PC-3 (cell line): ENCODE measurements at regions not wholly inside any gene's neighbourhood (a gene's known extent, or its start where the extent isn't known, plus 50 kb on each side); places are given as distances from the start of the nearest gene placed in this dataset.

Experiments used
- ATAC-seq: fragments of 200-7000 bp; cut with Tn5 transposase; 2 replicates; pipeline ENCODE4 v1.9.1; 2020; ENCODE audit warnings: mild to moderate bottlenecking, moderate library complexity
- BruUV-seq: library from RNA; stranded (reverse); fragments of 400-500 nt; replicated peaks from 2 replicates; lab custom pipeline; 2021; lab: Mats Ljungman, UMichigan
- CTCF ChIA-PET: fragments of 300-600 bp; sonication (Branson Sonifier 250); formaldehyde crosslinking; loops from one replicate; lab custom pipeline; 2022; ENCODE audit warnings: antibody characterized with exemption; lab: Charles Lee
- POLR2A ChIA-PET: fragments of 300-600 bp; sonication (Branson Sonifier 250); formaldehyde crosslinking; loops from one replicate; lab custom pipeline; 2022; ENCODE audit warnings: antibody characterized with exemption; ENCODE audit not compliant: unreplicated experiment; lab: Charles Lee
- DNase-seq: peaks from one replicate; pipeline ENCODE4 v3.0.0-alpha.2; 2015
- H2AFZ ChIP-seq: fragments of 300-600 bp; sonication (generic); 2 replicates; pipeline ENCODE4 v1.6.0; 2016; ENCODE audit warnings: antibody characterized with exemption, low read length
- H3F3A ChIP-seq: fragments of 300-600 bp; sonication (generic); one replicate; pipeline ENCODE4 v1.6.0; 2017; ENCODE audit warnings: antibody characterized with exemption, low read length, control low read depth, mild to moderate bottlenecking; ENCODE audit not compliant: unreplicated experiment
- H3K27ac ChIP-seq: fragments of 300-600 bp; sonication (generic); 2 replicates; pipeline ENCODE4 v1.5.1; 2016; ENCODE audit warnings: mild to moderate bottlenecking, low read length
- H3K27me3 ChIP-seq: fragments of 300-600 bp; sonication (generic); 2 replicates; pipeline ENCODE4 v1.6.1; 2016; ENCODE audit warnings: low read length, mixed read lengths
- H3K36me3 ChIP-seq: fragments of 300-600 bp; sonication (generic); 2 replicates; pipeline ENCODE4 v1.6.1; 2016; ENCODE audit warnings: low read depth, mixed run types, low read length, mixed read lengths
- H3K4me1 ChIP-seq: fragments of 300-600 bp; sonication (generic); 2 replicates; pipeline ENCODE4 v1.5.1; 2016; ENCODE audit warnings: low read length; ENCODE audit not compliant: insufficient read depth
- H3K4me2 ChIP-seq: fragments of 300-600 bp; sonication (generic); 2 replicates; pipeline ENCODE4 v1.6.0; 2016; ENCODE audit warnings: low read length
- H3K4me3 ChIP-seq: fragments of 300-600 bp; sonication (generic); 2 replicates; pipeline ENCODE4 v1.5.1; 2016; ENCODE audit warnings: mild to moderate bottlenecking, low read length, mixed read lengths
- H3K79me2 ChIP-seq: fragments of 300-600 bp; sonication (generic); 2 replicates; pipeline ENCODE4 v1.6.1; 2017; ENCODE audit warnings: low read length, mixed read lengths
- H3K9ac ChIP-seq: fragments of 300-600 bp; sonication (generic); 2 replicates; pipeline ENCODE4 v1.6.0; 2016; ENCODE audit warnings: mild to moderate bottlenecking, low read length
- H3K9me2 ChIP-seq: fragments of 300-600 bp; sonication (generic); replicated peaks from 2 replicates; pipeline ENCODE4 v1.6.1; 2016; ENCODE audit warnings: mixed run types, low read length, mixed read lengths
- H3K9me3 ChIP-seq: fragments of 300-600 bp; sonication (generic); 2 replicates; pipeline ENCODE4 v1.6.1; 2016; ENCODE audit warnings: low read length, mixed read lengths
- H4K20me1 ChIP-seq: fragments of 300-600 bp; sonication (generic); 2 replicates; pipeline ENCODE4 v1.6.1; 2016; ENCODE audit warnings: low read length, mixed read lengths
- CTCF ChIP-seq: fragments of 300-600 bp; sonication (generic); conservative IDR thresholded peaks from 2 replicates; pipeline ENCODE4 v1.5.1; 2017; ENCODE audit warnings: antibody characterized with exemption, low read depth, mild to moderate bottlenecking, low read length
- EZH2 ChIP-seq: fragments of 300-600 bp; sonication (generic); IDR thresholded peaks from one replicate; pipeline ENCODE4 v1.6.1; 2017; ENCODE audit warnings: antibody characterized with exemption, mild to moderate bottlenecking, low read length; ENCODE audit not compliant: unreplicated experiment
- EZH2phosphoT487 ChIP-seq: fragments of 300-600 bp; sonication (generic); IDR thresholded peaks from 2 replicates; pipeline ENCODE4 v1.6.1; 2018; ENCODE audit warnings: mild to moderate bottlenecking, antibody characterized with exemption, low read length, borderline replicate concordance
- intact Hi-C: fragments of 100-400 bp; cut with micrococcal nuclease; formaldehyde crosslinking; loops from 2 replicates; pipeline ENCODE4 v1.9.0; 2023

- POLR2A ChIA-PET, result no interaction called here
Observed at GRCh38 chr2:51297488-51297887, 265.6 kb upstream of the NRXN1 start.

GRCh38 chr2:51293566-51294200, 261.8 kb upstream of the NRXN1 start:
- CTCF ChIA-PET, result no interaction called here
- intact Hi-C loops, result no loop called here
- POLR2A ChIA-PET, result no interaction called here

More at GRCh38 chr2:51297488-51297887, 265.6 kb upstream of the NRXN1 start:
- Histone ChIP-seq H3K9ac (no peak overlapping the region), H3K27ac (no peak overlapping the region), H3K79me2 (no peaks in the 10 kb centered on the region), H3K27me3 (no peaks in the 10 kb centered on the region), H2AFZ (no peak overlapping the region), H3K4me3 (no peak overlapping the region), H3K9me2 (no peaks in the 10 kb centered on the region), H3F3A (no peaks in the 10 kb centered on the region), H3K9me3 (no peaks in the 10 kb centered on the region), H3K4me1 (no peaks in the 10 kb centered on the region), H3K36me3 (no peaks in the 10 kb centered on the region), H3K4me2 (no peak overlapping the region), H4K20me1 (no peaks in the 10 kb centered on the region)
- CTCF ChIA-PET, result no interaction called here
- no TSS peak for BruUV-seq
- intact Hi-C loops, result no loop called here
- DNase-seq, result no peak
- ATAC-seq, result no peak
- TF ChIP-seq CTCF (no peak), EZH2phosphoT487 (no peak), EZH2 (no peak)

More at GRCh38 chr2:51293566-51294200, 261.8 kb upstream of the NRXN1 start:
- Histone ChIP-seq H3F3A (no peaks in the 10 kb centered on the region), H3K4me3 (no peak overlapping the region), H3K79me2 (no peaks in the 10 kb centered on the region), H3K9ac (no peak overlapping the region), H4K20me1 (no peaks in the 10 kb centered on the region), H3K4me1 (no peaks in the 10 kb centered on the region), H3K4me2 (no peak overlapping the region), H3K27me3 (no peaks in the 10 kb centered on the region), H3K9me3 (no peaks in the 10 kb centered on the region), H3K27ac (no peak overlapping the region), H3K36me3 (no peaks in the 10 kb centered on the region), H3K9me2 (no peaks in the 10 kb centered on the region), H2AFZ (no peak overlapping the region)
- no TSS peak for BruUV-seq
- DNase-seq, result no peak
- no peak for ATAC-seq
- no peak for TF ChIP-seq CTCF
- TF ChIP-seq EZH2, result no peak
- TF ChIP-seq EZH2phosphoT487, result no peak
